ENCODE measurements at regions not wholly inside any gene's neighbourhood (a gene's known extent, or its start where the extent isn't known, plus 50 kb on each side); places are given as distances from the start of the nearest gene placed in this dataset.

DNA sequence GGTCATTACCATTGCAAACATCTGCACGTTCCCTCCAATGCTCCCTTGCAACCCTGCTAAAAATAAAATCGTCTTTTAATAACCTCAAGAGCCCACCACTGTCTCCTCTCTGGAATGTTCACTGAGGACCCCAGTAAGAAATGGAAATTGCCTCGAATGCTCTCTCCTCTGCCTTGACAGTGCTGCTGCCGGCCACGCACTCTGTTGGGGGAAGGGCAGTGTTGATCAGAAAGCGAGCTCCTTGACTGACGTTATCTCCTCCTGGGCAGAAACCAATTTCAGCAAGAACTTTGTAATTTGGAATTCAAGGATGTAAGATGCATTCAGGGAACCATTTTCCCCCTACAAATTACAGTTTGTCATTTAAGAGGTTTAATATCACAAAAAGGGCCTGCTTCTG, 718.5 kb downstream of the UQCRFS1 start:
- H3K27me3 ChIP-seq (ENCODE audit: insufficient read depth, insufficient read length), result no peaks in the 10 kb centered on the region
- no peaks in the 10 kb centered on the region for H3K36me3 ChIP-seq (ENCODE audit: insufficient read depth, insufficient read length, low read length)
- H3K4me1 ChIP-seq (ENCODE audit: insufficient read depth, insufficient read length), result peaks cover 8% of the 10 kb centered on the region
- H3K4me3 ChIP-seq (ENCODE audit: insufficient read length, low read depth), result no peak overlapping the region
- no peak overlapping the region for H3K9ac ChIP-seq (ENCODE audit: insufficient read length, low read depth)
- DNase-seq (ENCODE audit: low read depth, low spot score), result peak; percentile 28
- no peak for TF ChIP-seq SUZ12 (IDR thresholded peaks at IDR 0.05; ENCODE audit: extremely low read depth, insufficient read depth, insufficient read length)
- TF ChIP-seq YY1 (IDR thresholded peaks at IDR 0.05; ENCODE audit: insufficient read depth, insufficient read length), result no peak
- TF ChIP-seq ZNF274 (IDR thresholded peaks at IDR 0.05; ENCODE audit: low read depth, low read length), result no peak
- no peaks in the 10 kb centered on the region for H3K9me3 ChIP-seq (ENCODE audit: insufficient read depth, low read length)

DNA sequence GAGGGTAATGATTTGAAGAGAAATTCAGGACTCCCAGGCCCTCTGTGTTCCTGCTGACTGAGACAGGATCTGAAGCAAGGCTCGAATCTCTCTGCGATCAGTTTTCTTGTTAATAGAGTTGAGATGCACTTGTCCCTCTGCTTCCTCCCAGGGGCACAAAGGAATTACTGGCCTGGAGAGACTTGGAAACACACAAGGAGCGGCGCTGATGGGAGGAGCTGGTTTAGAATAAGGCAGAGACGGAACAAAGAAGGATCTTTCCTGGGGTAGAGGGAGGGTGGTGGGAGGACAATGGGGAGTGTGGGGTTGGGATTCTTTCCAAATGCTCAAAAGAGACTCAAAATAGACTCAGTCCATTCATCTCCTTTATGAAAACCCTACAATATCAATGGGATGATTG, 719.1 kb downstream of the UQCRFS1 start:
- H3K9me3 ChIP-seq (ENCODE audit: insufficient read depth, low read length), result no peaks in the 10 kb centered on the region
- no peak overlapping the region for H3K4me3 ChIP-seq (ENCODE audit: insufficient read length, low read depth)
- TF ChIP-seq ZNF274 (IDR thresholded peaks at IDR 0.05; ENCODE audit: low read depth, low read length), result no peak
- TF ChIP-seq YY1 (IDR thresholded peaks at IDR 0.05; ENCODE audit: insufficient read depth, insufficient read length), result no peak
- TF ChIP-seq SUZ12 (IDR thresholded peaks at IDR 0.05; ENCODE audit: extremely low read depth, insufficient read depth, insufficient read length), result no peak
- H3K36me3 ChIP-seq (ENCODE audit: insufficient read depth, insufficient read length, low read length), result no peaks in the 10 kb centered on the region
- H3K4me1 ChIP-seq (ENCODE audit: insufficient read depth, insufficient read length), result peaks cover 9% of the 10 kb centered on the region
- peak; percentile 63 for DNase-seq (ENCODE audit: low read depth, low spot score)
- H3K27me3 ChIP-seq (ENCODE audit: insufficient read depth, insufficient read length), result no peaks in the 10 kb centered on the region
- H3K9ac ChIP-seq (ENCODE audit: insufficient read length, low read depth), result no peak overlapping the region

DNA sequence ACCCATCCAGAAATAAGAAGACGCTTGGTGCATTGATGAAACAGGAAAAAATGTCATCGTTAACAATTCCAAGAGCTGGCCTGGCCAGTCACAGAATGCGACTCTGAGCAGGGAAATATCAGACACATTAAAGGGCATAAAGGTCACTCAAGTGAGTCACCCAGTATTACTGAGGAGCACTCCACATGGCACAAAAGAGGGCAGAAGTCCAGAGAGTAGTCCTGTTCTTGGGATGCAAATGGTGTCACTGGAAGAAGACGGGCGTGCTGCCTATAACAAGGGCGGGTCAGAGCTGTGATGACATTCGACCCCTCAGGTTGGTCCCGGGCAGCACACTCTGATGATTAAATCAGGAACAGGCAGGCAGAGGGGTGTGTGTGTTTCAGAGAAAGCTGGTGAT, 720.3 kb downstream of the UQCRFS1 start:
- Histone ChIP-seq H3K4me1 (ENCODE audit: insufficient read depth, insufficient read length) (peaks cover 9% of the 10 kb centered on the region), H3K36me3 (ENCODE audit: insufficient read depth, insufficient read length, low read length) (no peaks in the 10 kb centered on the region), H3K27me3 (ENCODE audit: insufficient read depth, insufficient read length) (no peaks in the 10 kb centered on the region), H3K4me3 (ENCODE audit: insufficient read length, low read depth) (no peak overlapping the region), H3K9ac (ENCODE audit: insufficient read length, low read depth) (no peak overlapping the region), H3K9me3 (ENCODE audit: insufficient read depth, low read length) (no peaks in the 10 kb centered on the region)
- TF ChIP-seq SUZ12 (IDR thresholded peaks at IDR 0.05; ENCODE audit: extremely low read depth, insufficient read depth, insufficient read length) (no peak), ZNF274 (IDR thresholded peaks at IDR 0.05; ENCODE audit: low read depth, low read length) (no peak)
- DNase-seq (ENCODE audit: low read depth, low spot score), result no peak

- no peak for DNase-seq (ENCODE audit: low read depth, low spot score)
- no peak overlapping the region for H3K9ac ChIP-seq (ENCODE audit: insufficient read length, low read depth)
- no peak for TF ChIP-seq SUZ12 (IDR thresholded peaks at IDR 0.05; ENCODE audit: extremely low read depth, insufficient read depth, insufficient read length)
- TF ChIP-seq YY1 (IDR thresholded peaks at IDR 0.05; ENCODE audit: insufficient read depth, insufficient read length), result no peak
- TF ChIP-seq ZNF274 (IDR thresholded peaks at IDR 0.05; ENCODE audit: low read depth, low read length), result no peak
- peaks cover 9% of the 10 kb centered on the region for H3K4me1 ChIP-seq (ENCODE audit: insufficient read depth, insufficient read length)
- no peaks in the 10 kb centered on the region for H3K9me3 ChIP-seq (ENCODE audit: insufficient read depth, low read length)
- no peak overlapping the region for H3K4me3 ChIP-seq (ENCODE audit: insufficient read length, low read depth)
- H3K27me3 ChIP-seq (ENCODE audit: insufficient read depth, insufficient read length), result no peaks in the 10 kb centered on the region
- no peaks in the 10 kb centered on the region for H3K36me3 ChIP-seq (ENCODE audit: insufficient read depth, insufficient read length, low read length)
Observed at GRCh38 chr19:28492201-28492600, 720.8 kb downstream of the UQCRFS1 start.

DNA sequence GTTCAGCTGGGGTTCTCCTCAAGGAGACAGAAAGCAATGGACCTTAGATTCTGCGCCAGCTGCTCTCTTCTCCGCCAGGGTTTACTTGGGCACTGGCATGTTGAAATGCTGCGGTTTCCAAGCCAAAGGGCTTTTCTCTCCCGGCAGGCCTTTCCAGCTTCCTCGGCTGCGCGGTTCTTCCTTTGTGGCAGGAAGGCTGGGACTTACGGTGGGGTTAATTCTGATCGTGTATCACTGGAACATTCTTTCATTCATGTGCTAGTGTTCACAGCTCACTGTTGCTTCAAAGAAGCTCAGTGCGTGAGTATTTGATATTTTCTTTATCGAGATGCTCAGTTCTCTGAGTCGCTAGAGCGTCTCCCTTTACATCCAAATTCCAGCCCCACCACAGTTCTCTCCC, 723.2 kb downstream of the UQCRFS1 start:
- H3K4me3 ChIP-seq (ENCODE audit: insufficient read length, low read depth), result no peak overlapping the region
- H3K4me1 ChIP-seq (ENCODE audit: insufficient read depth, insufficient read length), result peaks cover 8% of the 10 kb centered on the region
- H3K9me3 ChIP-seq (ENCODE audit: insufficient read depth, low read length), result no peaks in the 10 kb centered on the region
- H3K36me3 ChIP-seq (ENCODE audit: insufficient read depth, insufficient read length, low read length), result no peaks in the 10 kb centered on the region
- TF ChIP-seq ZNF274 (IDR thresholded peaks at IDR 0.05; ENCODE audit: low read depth, low read length), result no peak
- TF ChIP-seq SUZ12 (IDR thresholded peaks at IDR 0.05; ENCODE audit: extremely low read depth, insufficient read depth, insufficient read length), result no peak
- no peak for TF ChIP-seq YY1 (IDR thresholded peaks at IDR 0.05; ENCODE audit: insufficient read depth, insufficient read length)
- no peaks in the 10 kb centered on the region for H3K27me3 ChIP-seq (ENCODE audit: insufficient read depth, insufficient read length)
- H3K9ac ChIP-seq (ENCODE audit: insufficient read length, low read depth), result no peak overlapping the region
- no peak for DNase-seq (ENCODE audit: low read depth, low spot score)

- TF ChIP-seq ZNF274 (IDR thresholded peaks at IDR 0.05; ENCODE audit: low read depth, low read length) (no peak), SUZ12 (IDR thresholded peaks at IDR 0.05; ENCODE audit: extremely low read depth, insufficient read depth, insufficient read length) (no peak), YY1 (IDR thresholded peaks at IDR 0.05; ENCODE audit: insufficient read depth, insufficient read length) (no peak)
- Histone ChIP-seq H3K4me1 (ENCODE audit: insufficient read depth, insufficient read length) (peaks cover 8% of the 10 kb centered on the region), H3K36me3 (ENCODE audit: insufficient read depth, insufficient read length, low read length) (no peaks in the 10 kb centered on the region), H3K9ac (ENCODE audit: insufficient read length, low read depth) (peak overlapping the region; percentile 23), H3K9me3 (ENCODE audit: insufficient read depth, low read length) (no peaks in the 10 kb centered on the region), H3K4me3 (ENCODE audit: insufficient read length, low read depth) (no peak overlapping the region), H3K27me3 (ENCODE audit: insufficient read depth, insufficient read length) (no peaks in the 10 kb centered on the region)
- no peak for DNase-seq (ENCODE audit: low read depth, low spot score)
Observed at GRCh38 chr19:28489126-28489660, 723.8 kb downstream of the UQCRFS1 start.

DNA sequence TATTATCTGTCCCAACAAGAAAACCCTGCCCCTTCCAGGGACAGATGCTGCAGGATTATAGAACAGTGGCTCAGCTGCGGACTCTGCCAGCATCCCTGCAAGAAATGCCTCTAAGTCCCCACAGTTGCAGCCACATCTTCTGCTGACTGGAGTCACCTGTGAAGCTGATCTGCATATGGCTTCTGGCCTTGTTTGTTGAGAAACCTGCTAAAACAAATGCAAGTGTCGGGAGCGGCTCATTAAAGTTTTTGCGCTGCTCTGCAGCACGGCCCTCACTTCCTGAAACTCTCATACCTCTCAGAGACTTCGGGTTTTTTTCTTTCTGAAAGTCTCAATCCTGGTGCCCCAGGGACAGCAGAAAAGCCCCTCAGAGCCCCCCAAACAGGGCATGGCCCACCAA, 725.0 kb downstream of the UQCRFS1 start:
- H3K27me3 ChIP-seq (ENCODE audit: insufficient read depth, insufficient read length), result no peaks in the 10 kb centered on the region
- H3K4me1 ChIP-seq (ENCODE audit: insufficient read depth, insufficient read length), result peaks cover 8% of the 10 kb centered on the region
- no peak for DNase-seq (ENCODE audit: low read depth, low spot score)
- no peak overlapping the region for H3K9ac ChIP-seq (ENCODE audit: insufficient read length, low read depth)
- H3K4me3 ChIP-seq (ENCODE audit: insufficient read length, low read depth), result no peak overlapping the region
- TF ChIP-seq ZNF274 (IDR thresholded peaks at IDR 0.05; ENCODE audit: low read depth, low read length) (no peak), SUZ12 (IDR thresholded peaks at IDR 0.05; ENCODE audit: extremely low read depth, insufficient read depth, insufficient read length) (no peak), YY1 (IDR thresholded peaks at IDR 0.05; ENCODE audit: insufficient read depth, insufficient read length) (no peak)
- H3K36me3 ChIP-seq (ENCODE audit: insufficient read depth, insufficient read length, low read length), result no peaks in the 10 kb centered on the region
- H3K9me3 ChIP-seq (ENCODE audit: insufficient read depth, low read length), result no peaks in the 10 kb centered on the region

Data from NT2/D1 (cell line).